Activated CD8-positive, alpha-beta memory T cell treated with anti-CD3 and anti-CD28 coated beads for 4 hours (primary cell): ENCODE measurements at regions not wholly inside any gene's neighbourhood (a gene's known extent, or its start where the extent isn't known, plus 50 kb on each side); places are given as distances from the start of the nearest gene placed in this dataset.

Source experiments
- DNase-seq, 2 donors: peaks; one replicate each; pipeline ENCODE4 v3.0.0-alpha.2; 2020; ENCODE audit warnings: low read depth in 2 of 2

GRCh38 chr6:109227646-109228045 is 132.3 kb downstream of the CEP57L1 start:
- no peak for DNase-seq

DNA sequence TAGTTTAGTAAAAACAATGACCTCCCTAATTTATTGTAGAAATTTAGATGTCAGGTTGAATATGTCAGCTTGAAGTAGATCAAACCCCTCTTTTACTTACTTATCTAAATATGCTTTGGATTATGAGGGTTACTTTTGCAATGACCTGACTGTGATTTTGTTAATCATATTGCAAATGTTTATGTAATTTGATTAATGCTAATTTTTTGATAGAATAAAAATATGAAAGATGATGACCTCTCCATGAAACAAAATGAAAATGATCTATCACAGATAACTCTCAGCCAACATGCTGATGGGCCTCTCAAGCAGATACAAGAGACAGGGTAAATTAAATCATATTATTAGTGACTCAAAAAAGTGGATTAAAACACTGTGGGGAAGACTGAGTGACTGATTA is 131.0 kb downstream of the CEP57L1 start:
- no peak for DNase-seq

GRCh38 chr6:109225946-109226345 is 130.6 kb downstream of the CEP57L1 start:
- no peak for DNase-seq

DNA sequence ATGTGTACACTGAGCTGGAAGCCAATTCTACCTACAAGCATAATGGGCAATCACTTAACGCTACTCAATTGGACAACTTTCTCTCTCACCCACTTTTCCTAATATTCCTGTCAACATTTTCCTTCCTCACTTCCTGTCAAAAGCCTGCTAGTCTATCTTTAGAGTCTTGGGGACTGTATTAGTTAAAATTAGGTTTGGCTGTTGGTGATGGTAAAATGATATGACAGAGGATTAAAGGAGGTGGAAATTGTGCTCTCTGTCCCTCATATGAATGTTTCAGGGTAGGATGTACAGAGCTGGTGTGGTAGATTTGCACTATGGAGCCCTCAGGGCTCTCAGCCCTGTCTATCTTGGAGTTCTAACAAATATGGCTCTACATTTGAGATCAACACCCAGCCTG is 129.7 kb downstream of the CEP57L1 start:
- DNase-seq, result no peak

- DNase-seq, result no peak
Measured at GRCh38 chr6:109224107-109224875, 129.0 kb downstream of the CEP57L1 start.

DNA sequence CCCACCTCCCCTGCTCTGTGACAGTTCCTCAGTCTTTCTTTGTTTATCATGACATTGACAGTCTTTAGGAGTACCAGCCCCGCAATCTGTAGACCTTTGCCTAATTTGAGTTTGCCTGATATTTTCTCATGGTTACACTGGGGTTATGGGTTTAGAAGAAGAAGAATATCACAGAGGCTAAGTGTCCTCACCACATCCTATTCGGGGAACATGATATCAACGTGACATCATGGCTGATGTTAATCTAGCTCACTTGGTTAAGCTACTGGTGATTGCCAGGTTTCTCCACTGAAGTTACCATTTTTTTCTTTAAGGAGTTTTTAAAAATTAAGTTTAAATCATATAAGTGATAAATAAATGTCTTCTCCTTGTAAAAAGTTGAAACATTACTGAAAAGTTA is 127.5 kb downstream of the CEP57L1 start:
- no peak for DNase-seq

DNA sequence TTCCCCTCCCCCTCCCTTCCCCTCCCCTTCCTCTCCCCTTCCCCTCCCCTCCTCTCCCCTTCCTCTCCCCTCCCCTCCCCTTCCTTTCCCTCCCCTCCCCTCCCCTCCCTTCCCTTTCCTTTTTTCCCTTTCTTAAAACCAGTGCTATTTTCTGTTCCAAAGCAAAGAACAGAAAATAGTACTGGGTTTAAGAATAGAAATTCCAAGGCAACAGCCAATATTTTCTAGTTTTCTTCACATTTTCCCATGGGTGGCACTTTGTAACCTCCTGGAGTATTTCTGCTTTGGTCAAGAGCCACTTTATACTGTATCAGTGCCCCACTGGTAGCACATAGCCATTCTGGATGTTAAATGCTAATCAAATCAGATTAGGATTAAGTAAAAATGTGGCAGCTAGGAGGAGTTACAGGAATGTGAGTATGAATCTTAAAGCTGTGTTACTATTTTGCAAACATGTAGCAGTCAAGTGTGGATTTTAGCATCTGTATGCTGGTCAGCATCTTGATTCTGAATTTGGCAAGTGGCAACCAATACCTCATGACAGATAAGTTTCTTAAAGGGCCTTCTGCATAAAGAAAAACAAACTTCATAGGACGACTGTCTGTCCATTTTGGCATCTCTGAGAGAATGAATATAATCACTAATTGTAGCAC is 126.4 kb downstream of the CEP57L1 start:
- no peak for DNase-seq
